HEK293 (cell line): ENCODE measurements at regions not wholly inside any gene's neighbourhood (a gene's known extent, or its start where the extent isn't known, plus 50 kb on each side); places are given as distances from the start of the nearest gene placed in this dataset.

Experiments used
- CTCF ChIA-PET: fragments of 350-600 bp; formaldehyde crosslinking; extraction: SDS; loops from one replicate; lab custom pipeline; 2021; ENCODE audit warnings: antibody characterized with exemption; lab: Yijun Ruan, JAX
- POLR2A ChIA-PET: fragments of 300-600 bp; formaldehyde crosslinking; extraction: SDS; loops from one replicate; lab custom pipeline; 2020; ENCODE audit warnings: antibody characterized with exemption, inconsistent platforms; lab: Yijun Ruan, JAX
- H3K27ac ChIP-seq: fragments of 200-500 bp; sonication (Bioruptor generic); 2 replicates; pipeline ENCODE4 v1.5.1; 2014; ENCODE audit warnings: low read depth, low read length, control low read depth, inconsistent platforms; ENCODE audit errors: extremely low read depth
- H3K36me3 ChIP-seq, 2 experiments: fragments of 200-500 bp in 1 of 2; sonication (Bioruptor generic) in 1 of 2; 1 replicate in 1 of 2; 2 replicates in 1 of 2; pipeline ENCODE4 v1.5.1; 2014 to 2017; ENCODE audit warnings: inconsistent platforms in 2 of 2, low read length in 2 of 2; ENCODE audit not compliant: control insufficient read depth in 2 of 2, insufficient read depth in 1 of 2
- H3K4me1 ChIP-seq: fragments of 200-500 bp; sonication (Bioruptor generic); 2 replicates; pipeline ENCODE4 v1.5.1; 2014; ENCODE audit warnings: mild to moderate bottlenecking, low read length, inconsistent platforms; ENCODE audit not compliant: control insufficient read depth, insufficient read depth
- H3K4me3 ChIP-seq: 2 replicates; pipeline ENCODE4 v1.5.1; 2011; ENCODE audit warnings: low read depth, mild to moderate bottlenecking, control low read depth, low read length, moderate library complexity
- H3K9me3 ChIP-seq: fragments of 200-500 bp; sonication (Bioruptor generic); 2 replicates; pipeline ENCODE4 v1.5.1; 2014; ENCODE audit warnings: low read depth, low read length, inconsistent platforms; ENCODE audit not compliant: control insufficient read depth, insufficient read depth
- GLI2 ChIP-seq: fragments of 450-650 bp; formaldehyde crosslinking; IDR thresholded peaks from 2 replicates; pipeline ENCODE4; 2017; ENCODE audit warnings: missing biosample characterization, missing genetic modification characterization, low read depth, borderline replicate concordance
- GLIS2 ChIP-seq: fragments of 450-650 bp; formaldehyde crosslinking; IDR thresholded peaks from 2 replicates; pipeline ENCODE4 v1.5.1; 2016; ENCODE audit warnings: missing biosample characterization, missing genetic modification characterization
- OSR2 ChIP-seq: fragments of 450-650 bp; formaldehyde crosslinking; IDR thresholded peaks from 2 replicates; pipeline ENCODE4 v1.5.1; 2016; ENCODE audit warnings: missing biosample characterization, missing genetic modification characterization
- YY2 ChIP-seq: fragments of 450-650 bp; formaldehyde crosslinking; IDR thresholded peaks from 2 replicates; pipeline ENCODE4 v1.5.1; 2016; ENCODE audit warnings: missing biosample characterization, missing genetic modification characterization
- ZBTB48 ChIP-seq: fragments of 450-650 bp; formaldehyde crosslinking; IDR thresholded peaks from 2 replicates; pipeline ENCODE4 v1.5.1; 2016; ENCODE audit warnings: missing biosample characterization, missing genetic modification characterization
- ZIC2 ChIP-seq: fragments of 450-650 bp; formaldehyde crosslinking; IDR thresholded peaks from 2 replicates; pipeline ENCODE4 v1.5.1; 2016; ENCODE audit warnings: missing biosample characterization, missing genetic modification characterization
- ZNF184 ChIP-seq: fragments of 450-650 bp; IDR thresholded peaks from 2 replicates; pipeline ENCODE4 v1.5.1; 2018; ENCODE audit warnings: missing biosample characterization, mild to moderate bottlenecking, missing genetic modification characterization
- ZNF366 ChIP-seq: fragments of 450-650 bp; formaldehyde crosslinking; conservative IDR thresholded peaks from 2 replicates; pipeline ENCODE4 v1.5.1; 2016; ENCODE audit warnings: missing biosample characterization, missing genetic modification characterization
- ZNF394 ChIP-seq: fragments of 450-650 bp; formaldehyde crosslinking; IDR thresholded peaks from 2 replicates; pipeline ENCODE4 v1.5.1; 2016; ENCODE audit warnings: missing biosample characterization, missing genetic modification characterization, mild to moderate bottlenecking, moderate library complexity, borderline replicate concordance
- ZNF473 ChIP-seq: fragments of 450-650 bp; formaldehyde crosslinking; IDR thresholded peaks from 2 replicates; pipeline ENCODE4 v1.5.1; 2017; ENCODE audit warnings: missing biosample characterization, missing genetic modification characterization
- ZNF529 ChIP-seq: fragments of 450-650 bp; formaldehyde crosslinking; IDR thresholded peaks from 2 replicates; pipeline ENCODE4 v1.5.1; 2017; ENCODE audit warnings: missing genetic modification characterization, missing biosample characterization; ENCODE audit not compliant: insufficient replicate concordance
- ZNF548 ChIP-seq: fragments of 450-650 bp; formaldehyde crosslinking; IDR thresholded peaks from 2 replicates; pipeline ENCODE4 v1.5.1; 2016; ENCODE audit warnings: missing biosample characterization, missing genetic modification characterization
- ZNF600 ChIP-seq: fragments of 450-650 bp; formaldehyde crosslinking; IDR thresholded peaks from 2 replicates; pipeline ENCODE4 v1.5.1; 2016; ENCODE audit warnings: missing biosample characterization, missing genetic modification characterization
- TF ChIP-seq, protein P1 (sequence below): fragments of 450-650 bp; formaldehyde crosslinking; IDR thresholded peaks from 2 replicates; pipeline ENCODE4 v1.5.1; 2016; ENCODE audit warnings: missing biosample characterization, missing genetic modification characterization, low read depth
- TF ChIP-seq, protein P2 (sequence below): fragments of 450-650 bp; formaldehyde crosslinking; IDR thresholded peaks from 2 replicates; pipeline ENCODE4 v1.5.1; 2016; ENCODE audit warnings: missing biosample characterization, missing genetic modification characterization

DNA sequence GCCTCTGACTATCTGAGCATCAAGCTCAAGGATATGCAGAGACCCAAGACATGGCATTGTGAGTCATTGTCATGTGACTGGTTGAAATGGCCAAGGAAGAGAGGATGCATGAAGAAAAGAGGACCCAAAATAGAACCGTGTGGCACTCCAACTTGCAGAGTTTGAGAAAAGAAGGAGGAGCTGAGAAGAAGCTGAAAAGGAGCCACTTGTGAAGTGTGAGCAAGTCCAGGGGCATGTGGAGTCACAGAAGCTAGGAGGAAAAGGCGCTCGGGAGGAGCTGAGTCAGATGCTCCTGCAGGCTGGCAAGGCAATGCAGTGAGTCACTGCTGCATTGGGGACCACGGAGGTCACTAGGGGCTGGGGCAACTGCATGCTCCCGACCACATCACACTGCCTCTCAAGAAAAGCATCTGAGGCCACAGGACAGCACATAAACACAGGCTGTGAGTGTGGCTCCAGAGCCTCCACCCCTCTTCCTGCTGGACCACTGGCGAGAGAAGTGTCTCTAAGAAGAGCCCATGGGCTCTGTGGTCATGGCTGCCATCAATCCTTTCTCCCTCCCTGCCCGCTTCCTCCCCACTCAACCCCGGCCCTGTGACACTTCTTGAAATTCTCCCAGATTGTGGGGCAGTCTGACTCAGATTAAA is 197.6 kb downstream of the DRD1 start:
- H3K9me3 ChIP-seq, result no peaks in the 10 kb centered on the region
- no peak overlapping the region for H3K27ac ChIP-seq
- POLR2A ChIA-PET, result no interaction called here
- H3K4me1 ChIP-seq, result 0 out of 2 replicates have a peak, but pooled peaks cover 2% of the 10 kb centered on the region
- TF ChIP-seq ZNF394 (tag by site-specific recombination), result peak; percentile 87
- TF ChIP-seq GLIS2 (tag by site-specific recombination), result peak; percentile 70; the same call in 1 of the 2 replicates
- TF ChIP-seq OSR2 (tag by site-specific recombination), result peak; percentile 53; the same call in 1 of the 2 replicates
- TF ChIP-seq GLI2, result no peak
- 0 out of 2 replicates have a peak, but pooled peaks have one; percentile 24 for TF ChIP-seq ZNF600 (tag by site-specific recombination)
- peak; percentile 76 for TF ChIP-seq ZNF366 (tag by site-specific recombination)
- TF ChIP-seq, protein P1, sequence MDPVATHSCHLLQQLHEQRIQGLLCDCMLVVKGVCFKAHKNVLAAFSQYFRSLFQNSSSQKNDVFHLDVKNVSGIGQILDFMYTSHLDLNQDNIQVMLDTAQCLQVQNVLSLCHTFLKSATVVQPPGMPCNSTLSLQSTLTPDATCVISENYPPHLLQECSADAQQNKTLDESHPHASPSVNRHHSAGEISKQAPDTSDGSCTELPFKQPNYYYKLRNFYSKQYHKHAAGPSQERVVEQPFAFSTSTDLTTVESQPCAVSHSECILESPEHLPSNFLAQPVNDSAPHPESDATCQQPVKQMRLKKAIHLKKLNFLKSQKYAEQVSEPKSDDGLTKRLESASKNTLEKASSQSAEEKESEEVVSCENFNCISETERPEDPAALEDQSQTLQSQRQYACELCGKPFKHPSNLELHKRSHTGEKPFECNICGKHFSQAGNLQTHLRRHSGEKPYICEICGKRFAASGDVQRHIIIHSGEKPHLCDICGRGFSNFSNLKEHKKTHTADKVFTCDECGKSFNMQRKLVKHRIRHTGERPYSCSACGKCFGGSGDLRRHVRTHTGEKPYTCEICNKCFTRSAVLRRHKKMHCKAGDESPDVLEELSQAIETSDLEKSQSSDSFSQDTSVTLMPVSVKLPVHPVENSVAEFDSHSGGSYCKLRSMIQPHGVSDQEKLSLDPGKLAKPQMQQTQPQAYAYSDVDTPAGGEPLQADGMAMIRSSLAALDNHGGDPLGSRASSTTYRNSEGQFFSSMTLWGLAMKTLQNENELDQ (tag by site-specific recombination), result no peak
- peak; percentile 69 for TF ChIP-seq ZBTB48
- TF ChIP-seq ZNF529, result no peak
- 0 out of 2 replicates have a peak, but pooled peaks have one; percentile 15 for TF ChIP-seq YY2 (tag by site-specific recombination)
- no peaks in the 10 kb centered on the region for H3K36me3 ChIP-seq
- H3K4me3 ChIP-seq, result no peak overlapping the region
- CTCF ChIA-PET, result interaction anchor here (0.6 to 1.4 kb wide), 2 partner anchors 21 to 54 kb away, joined by 3 read pairs; no protein-coding TSS in a partner anchor

DNA sequence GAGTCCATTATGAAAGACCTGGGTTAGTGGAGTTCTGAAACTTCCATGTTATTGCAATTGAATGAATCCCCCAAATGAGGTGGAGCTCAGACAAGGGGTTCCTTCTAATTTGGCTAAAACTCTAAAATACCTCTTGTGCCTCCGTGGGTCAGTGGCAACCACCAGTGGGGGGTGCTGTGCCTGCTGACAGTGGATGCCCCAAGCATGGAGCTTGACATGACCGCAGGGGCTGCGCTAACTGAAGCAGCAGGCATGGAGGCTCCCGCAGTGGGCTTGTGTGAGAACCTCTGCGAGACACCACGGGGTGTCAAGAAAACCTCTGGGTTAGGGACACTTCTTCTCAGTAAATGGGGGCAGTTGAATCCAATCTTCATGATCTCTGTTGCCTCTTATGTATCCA is 200.5 kb downstream of the DRD1 start:
- CTCF ChIA-PET, result interaction anchor here (0.6 to 1.3 kb wide), 3 partner anchors 48 to 597 kb away, joined by 3 to 7 read pairs (median 6); no protein-coding TSS in a partner anchor
- Histone ChIP-seq H3K9me3 (no peaks in the 10 kb centered on the region), H3K4me1 (0 out of 2 replicates have a peak, but pooled peaks cover 2% of the 10 kb centered on the region)
- TF ChIP-seq ZNF548 (tag by site-specific recombination), result no peak
- no peak for TF ChIP-seq ZNF184
- peak; percentile 82 for TF ChIP-seq ZIC2
- TF ChIP-seq, all 188 proteins: peak for 1
- no peak overlapping the region for H3K4me3 ChIP-seq
- POLR2A ChIA-PET, result no interaction called here
- H3K27ac ChIP-seq, result no peak overlapping the region
- no peaks in the 10 kb centered on the region for H3K36me3 ChIP-seq

DNA sequence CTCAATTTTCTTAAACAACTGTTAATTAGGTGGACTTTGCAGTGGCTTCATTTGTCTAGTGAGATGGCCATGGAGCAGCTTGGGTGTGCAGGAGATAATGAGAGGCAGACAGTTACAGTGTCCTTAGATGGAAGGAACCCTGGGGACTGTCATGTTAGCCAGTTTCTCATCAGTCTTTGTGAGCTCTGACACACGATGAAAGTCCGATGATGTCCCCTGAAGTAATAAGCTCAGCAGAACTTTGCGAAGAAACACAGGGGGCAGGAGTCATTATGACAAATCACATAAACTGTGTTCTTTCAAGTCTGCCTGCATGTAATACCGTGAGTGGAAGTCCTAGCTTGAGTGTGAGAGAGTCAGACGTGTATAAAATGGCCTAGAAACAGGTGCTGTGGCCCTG is 201.8 kb downstream of the DRD1 start:
- TF ChIP-seq, protein P2, sequence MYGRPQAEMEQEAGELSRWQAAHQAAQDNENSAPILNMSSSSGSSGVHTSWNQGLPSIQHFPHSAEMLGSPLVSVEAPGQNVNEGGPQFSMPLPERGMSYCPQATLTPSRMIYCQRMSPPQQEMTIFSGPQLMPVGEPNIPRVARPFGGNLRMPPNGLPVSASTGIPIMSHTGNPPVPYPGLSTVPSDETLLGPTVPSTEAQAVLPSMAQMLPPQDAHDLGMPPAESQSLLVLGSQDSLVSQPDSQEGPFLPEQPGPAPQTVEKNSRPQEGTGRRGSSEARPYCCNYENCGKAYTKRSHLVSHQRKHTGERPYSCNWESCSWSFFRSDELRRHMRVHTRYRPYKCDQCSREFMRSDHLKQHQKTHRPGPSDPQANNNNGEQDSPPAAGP (tag by site-specific recombination), result no peak
- TF ChIP-seq ZIC2 (no peak), ZNF473 (tag by site-specific recombination) (no peak)
- CTCF ChIA-PET, result interaction anchor here (0.6 kb wide), 2 partner anchors 29 to 211 kb away, joined by 3 read pairs; no protein-coding TSS in a partner anchor
- Histone ChIP-seq H3K9me3 (no peaks in the 10 kb centered on the region), H3K4me3 (no peak overlapping the region), H3K36me3 (no peaks in the 10 kb centered on the region), H3K27ac (no peak overlapping the region), H3K4me1 (0 out of 2 replicates have a peak, but pooled peaks cover 2% of the 10 kb centered on the region)
- POLR2A ChIA-PET, result no interaction called here
